G401 (cell line): ENCODE measurements at regions not wholly inside any gene's neighbourhood (a gene's known extent, or its start where the extent isn't known, plus 50 kb on each side); places are given as distances from the start of the nearest gene placed in this dataset.
"Not testable (repeated sequence)": the region's sequence is repeated elsewhere in the genome, so short reads cannot be mapped to it uniquely, and the experiment has no call there.

ENCODE experiments used
- DNase-seq: peaks from one replicate; pipeline ENCODE4 v3.0.0-alpha.2; 2015; ENCODE audit warnings: low spot score
- in situ Hi-C: cut with HindIII; loops from 2 replicates; pipeline ENCODE4 v1.10.0; 2016; ENCODE audit warnings: low sequenced_read_pairs, mixed read lengths

- DNase-seq, result no peak
- in situ Hi-C loops, result no loop called here
These were observed 287.6 kb downstream of the CPS1 start for GRCh38 chr2:210844016-210844415.

- no peak for DNase-seq
- in situ Hi-C loops, result no loop called here
These were observed 302.9 kb downstream of the CPS1 start for GRCh38 chr2:210859314-210859713.

GRCh38 chr2:210860276-210860675 lies 303.9 kb downstream of the CPS1 start:
- DNase-seq, result no peak
- in situ Hi-C loops, result no loop called here

GRCh38 chr2:210861038-210861665 lies 304.8 kb downstream of the CPS1 start:
- no peak for DNase-seq
- in situ Hi-C loops, result no loop called here

GRCh38 chr2:210862283-210863065 lies 306.1 kb downstream of the CPS1 start:
- in situ Hi-C loops, result no loop called here
- DNase-seq, result no peak

- no peak for DNase-seq
- in situ Hi-C loops, result no loop called here
These were observed 306.9 kb downstream of the CPS1 start for GRCh38 chr2:210863283-210863682.

- DNase-seq, in situ Hi-C loops: not testable (repeated sequence)
These were observed 315.2 kb downstream of the CPS1 start for GRCh38 chr2:210871566-210871965.

- in situ Hi-C loops, result no loop called here
- DNase-seq, result no peak
These were observed 317.2 kb downstream of the CPS1 start for GRCh38 chr2:210873631-210874030.

GRCh38 chr2:210884227-210884626 lies 327.8 kb downstream of the CPS1 start:
- in situ Hi-C loops, result no loop called here
- DNase-seq, result no peak

GRCh38 chr2:210888035-210888434 lies 331.6 kb downstream of the CPS1 start:
- in situ Hi-C loops, result no loop called here
- DNase-seq, result no peak

GRCh38 chr2:210895132-210895531 lies 338.7 kb downstream of the CPS1 start:
- no peak for DNase-seq
- in situ Hi-C loops, result no loop called here

GRCh38 chr2:210899131-210899530 lies 342.7 kb downstream of the CPS1 start:
- DNase-seq, result no peak
- in situ Hi-C loops, result no loop called here

- in situ Hi-C loops, result no loop called here
- no peak for DNase-seq
These were observed 344.9 kb downstream of the CPS1 start for GRCh38 chr2:210901326-210901725.

- in situ Hi-C loops, result no loop called here
- no peak for DNase-seq
These were observed 356.4 kb downstream of the CPS1 start for GRCh38 chr2:210912779-210913178.

GRCh38 chr2:210913461-210913860 lies 357.1 kb downstream of the CPS1 start:
- DNase-seq, result no peak
- in situ Hi-C loops, result no loop called here

- in situ Hi-C loops, result no loop called here
- DNase-seq, result no peak
These were observed 359.5 kb downstream of the CPS1 start for GRCh38 chr2:210915912-210916311.

GRCh38 chr2:210917465-210917864 lies 361.1 kb downstream of the CPS1 start:
- in situ Hi-C loops, result no loop called here
- no peak for DNase-seq

GRCh38 chr2:210919128-210919527 lies 362.7 kb downstream of the CPS1 start:
- in situ Hi-C loops, result no loop called here
- DNase-seq, result no peak

GRCh38 chr2:210922419-210922818 lies 366.0 kb downstream of the CPS1 start:
- DNase-seq, result no peak
- in situ Hi-C loops, result no loop called here

GRCh38 chr2:210928714-210929113 lies 372.3 kb downstream of the CPS1 start:
- in situ Hi-C loops, result no loop called here
- DNase-seq, result no peak

- no peak for DNase-seq
- in situ Hi-C loops, result no loop called here
These were observed 381.8 kb downstream of the CPS1 start for GRCh38 chr2:210938228-210938627.
